Neural progenitor cell (in vitro differentiated cells): ENCODE measurements at regions not wholly inside any gene's neighbourhood (a gene's known extent, or its start where the extent isn't known, plus 50 kb on each side); places are given as distances from the start of the nearest gene placed in this dataset.
A peak's percentile ranks its signal among the peaks of the same experiment; 100 is the strongest.

Source experiments
- DNase-seq: peaks from one replicate; pipeline ENCODE4 v3.0.0-alpha.2; 2016; ENCODE audit warnings: low spot score
- H2AFZ ChIP-seq: fragments of 200-600 bp; sonication (generic); replicated peaks from 2 replicates; pipeline ENCODE4 v1.6.1; 2016; ENCODE audit warnings: antibody characterized with exemption
- H3F3A ChIP-seq: fragments of 200-600 bp; sonication (generic); 2 replicates; pipeline ENCODE4 v1.6.1; 2016; ENCODE audit warnings: antibody characterized with exemption, low read depth
- H3K27ac ChIP-seq: fragments of 200-600 bp; sonication (generic); 2 replicates; pipeline ENCODE4 v1.5.1; 2016; ENCODE audit warnings: mild to moderate bottlenecking
- H3K27me3 ChIP-seq: fragments of 200-600 bp; sonication (generic); 2 replicates; pipeline ENCODE4 v1.6.1; 2016; ENCODE audit warnings: mild to moderate bottlenecking, moderate library complexity
- H3K36me3 ChIP-seq: fragments of 200-600 bp; sonication (generic); 2 replicates; pipeline ENCODE4 v1.5.1; 2016
- H3K4me1 ChIP-seq: fragments of 200-600 bp; sonication (generic); 2 replicates; pipeline ENCODE4 v1.6.1; 2016; ENCODE audit warnings: mixed run types
- H3K4me2 ChIP-seq: fragments of 200-600 bp; sonication (generic); 2 replicates; pipeline ENCODE4 v1.6.1; 2016
- H3K4me3 ChIP-seq: fragments of 200-600 bp; sonication (generic); 2 replicates; pipeline ENCODE4 v1.5.1; 2016
- H3K79me2 ChIP-seq: fragments of 200-600 bp; sonication (generic); 2 replicates; pipeline ENCODE4 v1.6.1; 2016; ENCODE audit warnings: low read depth
- H3K9ac ChIP-seq: fragments of 200-600 bp; sonication (generic); 2 replicates; pipeline ENCODE4 v1.6.1; 2016
- H3K9me3 ChIP-seq: fragments of 200-600 bp; sonication (generic); 2 replicates; pipeline ENCODE4 v1.5.1; 2016; ENCODE audit warnings: low read depth
- H4K20me1 ChIP-seq: fragments of 200-600 bp; sonication (generic); 2 replicates; pipeline ENCODE4 v1.6.1; 2016; ENCODE audit warnings: low read depth
- H3K27ac Mint-ChIP-seq: 3 replicates; pipeline ENCODE4 v1.8.0; 2021; ENCODE audit warnings: mixed read lengths
- H3K27me3 Mint-ChIP-seq: 2 replicates; pipeline ENCODE4 v1.8.0; 2022; ENCODE audit warnings: low read depth, mild to moderate bottlenecking, inconsistent platforms, moderate library complexity, mixed read lengths; ENCODE audit not compliant: insufficient read depth
- H3K36me3 Mint-ChIP-seq: 3 replicates; pipeline ENCODE4 v1.8.0; 2021; ENCODE audit warnings: mixed read lengths
- H3K4me1 Mint-ChIP-seq: 3 replicates; pipeline ENCODE4 v1.8.0; 2021; ENCODE audit warnings: mixed read lengths
- H3K4me3 Mint-ChIP-seq: 3 replicates; pipeline ENCODE4 v1.8.0; 2021; ENCODE audit warnings: mild to moderate bottlenecking, moderate library complexity, mixed read lengths
- H3K9me3 Mint-ChIP-seq: 3 replicates; pipeline ENCODE4 v1.8.0; 2020; ENCODE audit warnings: mixed read lengths
- CTCF ChIP-seq: fragments of 200-600 bp; sonication (generic); IDR thresholded peaks from 2 replicates; pipeline ENCODE4 v1.5.1; 2017; ENCODE audit warnings: antibody characterized with exemption, mild to moderate bottlenecking
- EZH2 ChIP-seq: fragments of 200-600 bp; sonication (generic); IDR thresholded peaks from 2 replicates; pipeline ENCODE4 v1.6.1; 2017; ENCODE audit warnings: antibody characterized with exemption, mild to moderate bottlenecking, moderate library complexity
- EZH2phosphoT487 ChIP-seq: fragments of 200-600 bp; sonication (generic); IDR thresholded peaks from 2 replicates; pipeline ENCODE4 v1.6.1; 2017; ENCODE audit warnings: antibody characterized with exemption

GRCh38 chr1:229107304-229107815, 163.6 kb upstream of the RAB4A start:
- H3K4me3 Mint-ChIP-seq = no peak overlapping the region
- peaks cover 39% of the 10 kb centered on the region for H3K4me1 Mint-ChIP-seq
- Histone ChIP-seq H3K9ac (no peak overlapping the region), H3K79me2 (no peaks in the 10 kb centered on the region), H2AFZ (no peak overlapping the region), H3K4me2 (no peak overlapping the region), H4K20me1 (no peaks in the 10 kb centered on the region), H3K9me3 (no peaks in the 10 kb centered on the region), H3K4me1 (peaks cover 18% of the 10 kb centered on the region), H3K27me3 (no peaks in the 10 kb centered on the region), H3K27ac (no peak overlapping the region), H3F3A (peaks cover 6% of the 10 kb centered on the region), H3K4me3 (no peak overlapping the region), H3K36me3 (no peaks in the 10 kb centered on the region)
- no peak for TF ChIP-seq EZH2phosphoT487
- no peak for TF ChIP-seq EZH2
- no peak for TF ChIP-seq CTCF
- peaks cover 17% of the 10 kb centered on the region for H3K27me3 Mint-ChIP-seq
- no peak for DNase-seq
- no peak overlapping the region for H3K27ac Mint-ChIP-seq
- H3K9me3 Mint-ChIP-seq = peaks cover 2% of the 10 kb centered on the region
- no peaks in the 10 kb centered on the region for H3K36me3 Mint-ChIP-seq

- no peak overlapping the region for H3K4me3 ChIP-seq
- no peaks in the 10 kb centered on the region for H3K36me3 Mint-ChIP-seq
- H3K36me3 ChIP-seq = no peaks in the 10 kb centered on the region
- H3K9me3 ChIP-seq = no peaks in the 10 kb centered on the region
- H3K4me1 Mint-ChIP-seq = peaks cover 38% of the 10 kb centered on the region
- peaks cover 17% of the 10 kb centered on the region for H3K27me3 Mint-ChIP-seq
- peak overlapping the region; percentile 10 for H3K4me3 Mint-ChIP-seq
- DNase-seq = no peak
- H3K9ac ChIP-seq = no peak overlapping the region
- no peaks in the 10 kb centered on the region for H4K20me1 ChIP-seq
- H3F3A ChIP-seq = peaks cover 6% of the 10 kb centered on the region
- H3K9me3 Mint-ChIP-seq = peaks cover 2% of the 10 kb centered on the region
- H2AFZ ChIP-seq = no peak overlapping the region
- TF ChIP-seq CTCF (no peak), EZH2 (no peak), EZH2phosphoT487 (no peak)
- H3K27me3 ChIP-seq = no peaks in the 10 kb centered on the region
- no peak overlapping the region for H3K27ac ChIP-seq
- H3K27ac Mint-ChIP-seq = peak overlapping the region; percentile 57
- H3K4me1 ChIP-seq = peaks cover 18% of the 10 kb centered on the region
- no peaks in the 10 kb centered on the region for H3K79me2 ChIP-seq
- H3K4me2 ChIP-seq = no peak overlapping the region
Observed at GRCh38 chr1:229107972-229108371, 162.9 kb upstream of the RAB4A start.

GRCh38 chr1:229108598-229109201, 162.2 kb upstream of the RAB4A start:
- Histone ChIP-seq H2AFZ (peak overlapping the region; percentile 77), H3F3A (peaks cover 6% of the 10 kb centered on the region), H3K79me2 (no peaks in the 10 kb centered on the region), H3K9ac (no peak overlapping the region), H3K4me1 (peaks cover 18% of the 10 kb centered on the region), H3K4me2 (peak overlapping the region; percentile 51), H3K27ac (no peak overlapping the region), H3K4me3 (no peak overlapping the region), H4K20me1 (no peaks in the 10 kb centered on the region), H3K9me3 (no peaks in the 10 kb centered on the region), H3K27me3 (no peaks in the 10 kb centered on the region), H3K36me3 (no peaks in the 10 kb centered on the region)
- Mint-ChIP-seq H3K27ac (no peak overlapping the region), H3K36me3 (no peaks in the 10 kb centered on the region), H3K27me3 (peaks cover 17% of the 10 kb centered on the region), H3K4me3 (no peak overlapping the region), H3K4me1 (peaks cover 38% of the 10 kb centered on the region), H3K9me3 (peaks cover 2% of the 10 kb centered on the region)
- peak; percentile 36 for DNase-seq
- TF ChIP-seq EZH2 = no peak
- TF ChIP-seq CTCF = peak; percentile 5
